AG09319 (cell line): ENCODE measurements at regions not wholly inside any gene's neighbourhood (a gene's known extent, or its start where the extent isn't known, plus 50 kb on each side); places are given as distances from the start of the nearest gene placed in this dataset.

Source experiments
- DNase-seq: peaks from one replicate; pipeline ENCODE4 v3.0.0-alpha.2; 2010; ENCODE audit warnings: low read depth; ENCODE audit errors: extremely low read depth
- TF ChIP-seq, protein P1 (sequence below): IDR thresholded peaks from 2 replicates; pipeline ENCODE4 v1.5.1; 2011; ENCODE audit warnings: low read depth, mild to moderate bottlenecking, inconsistent platforms, low read length, moderate library complexity

DNA sequence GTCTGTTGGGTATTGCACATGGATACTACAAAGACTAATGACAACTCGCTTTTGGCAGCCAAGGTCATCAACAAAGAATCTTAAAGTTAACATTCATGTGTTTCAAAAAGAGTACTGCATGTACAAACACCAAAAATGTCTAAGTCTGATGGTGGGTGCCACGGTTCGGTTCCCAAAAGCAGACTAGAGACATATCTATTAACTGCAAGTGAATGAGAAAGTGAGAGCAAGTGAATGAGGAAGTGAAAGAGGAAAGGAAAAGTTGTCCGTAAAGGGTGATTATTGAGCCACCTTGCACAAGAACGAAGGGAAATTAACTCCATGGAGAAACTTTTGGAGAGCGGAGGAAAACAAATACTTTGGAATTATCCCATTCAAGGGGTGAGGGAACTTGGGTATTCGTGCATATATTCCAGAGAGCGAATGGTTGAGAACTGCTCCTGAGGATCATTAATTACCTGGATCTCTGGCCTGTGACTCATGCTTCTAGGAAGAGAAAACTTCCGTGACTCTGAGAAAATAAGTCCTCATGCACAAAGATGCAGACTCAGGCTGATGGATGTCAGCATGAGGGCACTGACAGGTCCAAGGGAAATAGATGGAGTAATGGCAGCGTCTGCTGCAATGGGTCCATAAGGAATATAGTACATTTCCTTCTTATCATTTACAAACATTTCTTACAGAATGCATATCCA, 336.5 kb upstream of the TGFBR2 start:
- TF ChIP-seq, protein P1, sequence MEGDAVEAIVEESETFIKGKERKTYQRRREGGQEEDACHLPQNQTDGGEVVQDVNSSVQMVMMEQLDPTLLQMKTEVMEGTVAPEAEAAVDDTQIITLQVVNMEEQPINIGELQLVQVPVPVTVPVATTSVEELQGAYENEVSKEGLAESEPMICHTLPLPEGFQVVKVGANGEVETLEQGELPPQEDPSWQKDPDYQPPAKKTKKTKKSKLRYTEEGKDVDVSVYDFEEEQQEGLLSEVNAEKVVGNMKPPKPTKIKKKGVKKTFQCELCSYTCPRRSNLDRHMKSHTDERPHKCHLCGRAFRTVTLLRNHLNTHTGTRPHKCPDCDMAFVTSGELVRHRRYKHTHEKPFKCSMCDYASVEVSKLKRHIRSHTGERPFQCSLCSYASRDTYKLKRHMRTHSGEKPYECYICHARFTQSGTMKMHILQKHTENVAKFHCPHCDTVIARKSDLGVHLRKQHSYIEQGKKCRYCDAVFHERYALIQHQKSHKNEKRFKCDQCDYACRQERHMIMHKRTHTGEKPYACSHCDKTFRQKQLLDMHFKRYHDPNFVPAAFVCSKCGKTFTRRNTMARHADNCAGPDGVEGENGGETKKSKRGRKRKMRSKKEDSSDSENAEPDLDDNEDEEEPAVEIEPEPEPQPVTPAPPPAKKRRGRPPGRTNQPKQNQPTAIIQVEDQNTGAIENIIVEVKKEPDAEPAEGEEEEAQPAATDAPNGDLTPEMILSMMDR = no peak
- no peak for DNase-seq

GRCh38 chr3:30271781-30272180, 334.6 kb upstream of the TGFBR2 start:
- TF ChIP-seq, protein P1 = no peak
- DNase-seq = no peak

GRCh38 chr3:30273304-30274072, 332.9 kb upstream of the TGFBR2 start:
- TF ChIP-seq, protein P1 = no peak
- no peak for DNase-seq

GRCh38 chr3:30277494-30277893, 328.9 kb upstream of the TGFBR2 start:
- TF ChIP-seq, protein P1 = no peak
- no peak for DNase-seq

DNA sequence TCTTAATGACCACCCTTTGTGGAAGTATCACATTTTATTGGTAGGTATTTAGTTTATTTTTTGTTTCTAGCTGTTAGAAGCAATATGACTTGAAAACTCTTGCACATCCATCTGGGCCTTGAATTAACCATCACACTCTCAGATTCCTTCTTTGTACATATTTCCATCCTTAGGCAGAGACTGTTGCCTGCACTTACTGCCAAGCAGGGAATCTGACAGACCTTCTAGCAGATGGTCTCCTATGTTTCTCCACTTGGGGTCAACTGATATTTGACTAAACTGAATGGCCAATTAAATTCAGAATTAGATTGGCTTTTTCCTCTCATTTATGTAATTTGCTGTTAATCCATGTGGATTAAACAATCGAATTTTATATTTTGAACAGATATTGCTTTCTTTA, 324.9 kb upstream of the TGFBR2 start:
- no peak for DNase-seq
- TF ChIP-seq, protein P1 = no peak

GRCh38 chr3:30282154-30282696, 324.2 kb upstream of the TGFBR2 start:
- DNase-seq = peak; percentile 23
- TF ChIP-seq, protein P1 = no peak

GRCh38 chr3:30285188-30286006, 321.0 kb upstream of the TGFBR2 start:
- no peak for DNase-seq
- TF ChIP-seq, protein P1 = no peak
